CD1c-positive myeloid dendritic cell (primary cell): ENCODE measurements at regions not wholly inside any gene's neighbourhood (a gene's known extent, or its start where the extent isn't known, plus 50 kb on each side); places are given as distances from the start of the nearest gene placed in this dataset.

Experiments used
- DNase-seq: peaks from one replicate; pipeline ENCODE4 v3.0.0-alpha.2; 2016; ENCODE audit errors: extremely low spot score

DNA sequence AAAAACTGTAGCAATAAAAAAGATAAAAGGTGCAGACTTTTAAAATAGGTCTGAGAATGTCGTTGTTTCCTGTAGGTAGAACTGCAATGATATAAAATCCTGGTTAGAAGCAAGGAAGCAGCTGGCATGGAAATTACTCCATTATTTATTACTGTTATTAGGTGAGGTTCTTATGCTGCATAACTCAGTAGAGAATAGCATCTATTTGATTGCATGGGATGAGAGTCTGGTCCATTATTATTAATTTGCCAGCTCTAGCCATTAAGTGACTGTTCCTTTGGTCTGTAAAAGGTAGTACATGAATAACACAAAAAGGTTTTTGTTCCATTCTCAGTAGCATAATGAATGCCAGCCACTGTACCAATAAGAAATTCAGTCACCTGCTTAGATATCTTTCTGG, 358.6 kb downstream of the RBM43 start:
- DNase-seq, result no peak

DNA sequence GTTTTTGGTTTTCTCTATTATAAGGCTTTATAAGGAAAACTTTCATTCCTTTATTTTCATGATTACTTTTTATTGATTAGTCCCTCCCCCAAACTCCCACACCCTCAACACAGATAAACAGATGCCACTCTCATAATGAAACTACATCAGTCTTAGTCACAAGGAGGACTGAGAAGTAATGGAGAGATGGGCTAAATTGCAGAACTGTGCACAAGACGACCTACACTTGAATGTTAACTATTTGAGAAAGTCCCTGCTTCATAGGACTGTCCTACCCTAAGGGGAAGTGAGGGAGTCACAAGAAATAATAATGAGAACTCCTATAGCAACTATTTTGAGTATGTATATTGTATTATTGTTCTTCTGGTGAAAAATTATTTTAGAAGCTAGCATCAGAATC, 360.8 kb downstream of the RBM43 start:
- no peak for DNase-seq

GRCh38 chr2:150895968-150896367, 365.7 kb downstream of the RBM43 start:
- DNase-seq, result no peak

DNA sequence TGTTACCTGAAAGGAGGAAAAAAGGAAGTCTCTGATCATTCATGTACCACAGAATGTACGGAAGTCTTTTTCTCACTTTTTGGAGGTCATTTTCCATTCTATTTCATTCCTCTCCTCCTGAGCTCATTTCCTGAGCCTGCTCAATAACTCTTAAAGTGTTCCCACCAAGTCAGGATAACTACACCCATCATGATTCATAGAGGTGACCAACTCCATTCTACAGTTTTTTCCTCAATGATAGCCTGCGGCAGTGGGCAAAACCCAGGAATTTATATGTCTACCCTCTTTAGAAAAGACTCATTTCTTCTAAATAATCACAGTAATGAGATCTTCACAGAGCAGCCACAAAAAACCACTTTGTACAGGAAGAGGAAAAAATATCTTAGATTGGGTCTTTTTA, 372.5 kb downstream of the RBM43 start:
- no peak for DNase-seq

DNA sequence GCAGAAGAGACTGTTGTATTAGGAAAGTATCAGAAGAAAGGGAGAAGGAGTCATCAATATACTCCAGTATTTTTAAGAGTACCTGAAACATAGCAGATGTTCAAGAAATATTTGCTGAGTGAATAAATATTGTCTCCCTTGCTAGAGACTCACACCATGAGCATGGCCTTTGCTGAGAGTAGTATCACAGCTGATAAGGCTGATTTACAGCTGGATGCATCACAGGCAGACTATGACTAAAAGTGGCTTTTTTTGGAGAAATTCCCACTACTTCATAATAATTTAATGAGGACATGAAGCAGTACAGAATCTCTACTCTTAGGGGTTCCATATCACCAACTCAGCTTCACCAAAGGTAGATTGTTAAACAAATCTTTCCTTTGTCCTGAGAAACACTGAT, 373.3 kb downstream of the RBM43 start:
- DNase-seq, result no peak

DNA sequence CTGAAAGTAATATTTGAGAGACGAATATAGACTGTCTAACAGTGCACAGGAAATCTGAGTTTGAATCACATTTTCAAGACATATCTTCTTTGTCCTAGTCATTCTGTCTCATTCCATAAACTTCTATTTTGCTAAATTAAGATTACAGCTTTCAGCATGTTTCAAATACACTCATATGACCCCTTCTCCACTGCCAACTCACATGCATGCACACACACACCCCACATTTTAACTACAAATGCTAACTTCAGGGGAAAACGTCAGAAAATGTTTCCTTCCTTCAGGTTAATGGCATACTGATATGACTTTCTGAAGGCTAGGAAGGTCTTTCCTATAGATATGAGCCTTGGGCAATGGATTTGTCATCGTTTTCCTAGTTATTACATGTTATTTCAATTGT, 373.7 kb downstream of the RBM43 start:
- no peak for DNase-seq

GRCh38 chr2:150885774-150886386, 375.8 kb downstream of the RBM43 start:
- no peak for DNase-seq

- no peak for DNase-seq
Measured at GRCh38 chr2:150885236-150885635, 376.4 kb downstream of the RBM43 start.

GRCh38 chr2:150883613-150883895, 378.1 kb downstream of the RBM43 start:
- DNase-seq, result no peak

DNA sequence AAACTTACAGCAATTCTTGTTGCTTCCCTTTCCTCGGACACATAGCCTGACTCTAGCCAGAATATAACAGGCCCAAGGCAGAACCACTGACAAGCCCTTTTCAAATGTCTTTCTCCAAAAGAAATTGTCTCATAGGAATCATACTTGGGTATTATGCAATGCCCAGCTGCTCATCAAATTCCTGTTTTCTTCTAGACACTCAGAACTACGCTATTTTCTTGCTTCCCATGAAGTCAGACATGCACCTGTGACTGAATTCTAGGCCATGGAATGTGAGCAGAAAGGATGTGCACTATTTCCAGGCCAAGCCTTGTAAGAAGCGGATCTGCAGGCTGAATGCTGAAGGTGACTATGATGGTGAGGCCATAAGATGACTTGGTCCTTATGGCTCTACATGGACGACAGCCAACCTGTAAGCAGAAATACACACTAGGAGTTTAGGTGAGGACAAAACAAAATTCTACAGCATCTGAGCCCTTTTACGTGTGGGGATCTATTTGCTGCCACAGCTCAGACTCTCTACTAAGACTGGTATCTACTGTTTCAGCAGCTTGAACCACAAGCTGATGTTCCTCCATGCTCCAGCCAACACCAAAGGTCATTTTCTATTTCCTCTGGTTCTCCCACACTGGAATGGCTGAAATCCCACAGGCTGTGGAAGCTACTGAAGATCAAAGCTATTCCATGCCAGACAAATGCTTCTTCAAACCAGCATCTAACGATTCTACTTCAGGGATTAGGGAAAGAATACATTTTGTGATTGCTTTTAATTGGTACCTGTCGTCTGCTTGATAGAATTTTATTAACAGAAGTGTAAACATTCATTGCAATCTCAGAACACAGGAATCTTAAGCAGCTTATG, 378.7 kb downstream of the RBM43 start:
- no peak for DNase-seq

DNA sequence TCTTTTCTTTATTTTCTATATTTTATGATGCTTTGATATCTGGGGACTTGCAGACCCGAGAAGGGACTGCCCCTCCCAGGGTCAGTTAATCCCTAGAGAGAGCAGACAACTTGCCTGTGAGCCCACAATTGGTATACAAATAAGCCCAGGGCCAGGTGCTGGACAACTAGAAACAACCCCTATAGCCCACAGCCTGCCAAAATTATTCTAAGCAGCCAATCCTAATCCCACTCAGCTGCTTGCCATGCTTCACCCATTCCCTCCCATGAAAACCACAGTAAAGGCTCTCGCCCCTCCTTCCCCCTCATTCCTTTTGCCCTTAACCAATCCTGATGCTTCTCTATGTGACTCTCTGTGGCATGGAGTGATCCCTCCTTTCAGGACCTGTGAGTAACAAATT, 380.7 kb downstream of the RBM43 start:
- no peak for DNase-seq

GRCh38 chr2:150878356-150878755, 383.3 kb downstream of the RBM43 start:
- no peak for DNase-seq

GRCh38 chr2:150876251-150876950, 385.3 kb downstream of the RBM43 start:
- DNase-seq, result no peak

DNA sequence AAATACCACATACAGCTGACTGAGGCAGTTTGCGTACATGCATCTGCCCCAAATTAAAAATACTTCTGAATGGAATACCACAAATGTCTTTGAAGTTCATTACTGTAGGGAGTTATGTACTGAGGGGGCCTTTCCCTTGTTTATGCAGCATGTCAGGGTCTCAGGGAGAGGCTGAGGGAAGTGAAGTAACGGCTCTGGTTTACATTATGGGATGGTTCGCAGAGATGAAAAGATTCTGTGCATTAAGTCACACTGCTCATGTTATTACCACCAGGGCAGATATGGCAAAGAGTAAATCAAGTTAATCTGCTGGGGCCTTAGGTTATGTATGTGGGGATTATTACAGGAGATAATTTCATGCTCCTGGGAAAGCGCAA, 385.9 kb upstream of the RND3 start:
- DNase-seq, result no peak

- DNase-seq, result no peak
Measured at GRCh38 chr2:150872756-150873395, 385.4 kb upstream of the RND3 start.

DNA sequence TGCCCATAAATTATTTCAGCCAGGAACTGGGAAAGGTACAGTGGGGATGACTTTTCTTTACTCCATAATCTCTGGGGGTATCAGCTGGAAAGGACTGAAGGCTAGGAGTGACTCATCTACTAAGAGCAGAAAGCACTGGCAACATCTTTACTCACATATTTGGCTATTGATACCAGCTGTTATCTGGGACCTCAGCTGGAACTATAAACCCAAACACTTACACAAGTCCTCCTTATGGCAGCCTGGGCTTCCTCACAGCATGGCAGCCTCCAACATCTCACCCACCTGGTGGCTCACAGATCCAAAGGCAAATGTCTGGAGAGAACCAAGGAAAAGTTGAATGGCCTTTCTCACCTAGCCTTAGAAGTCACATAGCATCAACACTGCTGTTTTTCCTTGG, 379.0 kb upstream of the RND3 start:
- no peak for DNase-seq

GRCh38 chr2:150863691-150864090, 376.2 kb upstream of the RND3 start:
- DNase-seq, result no peak

GRCh38 chr2:150860301-150860700, 372.8 kb upstream of the RND3 start:
- DNase-seq, result no peak

- DNase-seq, result no peak
Measured at GRCh38 chr2:150859877-150860276, 372.4 kb upstream of the RND3 start.

DNA sequence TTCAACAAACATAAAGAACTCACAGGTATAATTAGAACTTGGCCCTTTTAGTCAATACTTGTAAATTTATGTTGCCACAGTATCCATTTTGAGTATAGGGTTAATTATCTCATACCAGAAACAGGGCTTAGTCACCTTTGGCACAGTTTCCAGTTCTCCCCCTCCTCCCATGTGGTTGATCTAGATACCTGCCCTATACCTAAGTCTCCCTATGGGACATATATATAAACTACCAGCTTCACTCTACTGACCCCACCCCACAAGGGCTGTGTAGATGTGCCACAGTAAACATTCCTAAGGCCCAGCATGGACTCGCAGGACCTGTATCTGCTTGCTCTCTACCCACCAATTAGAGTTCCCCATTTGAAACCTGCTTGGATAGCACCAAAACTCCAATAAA, 371.7 kb upstream of the RND3 start:
- DNase-seq, result no peak

GRCh38 chr2:150858382-150858781, 370.9 kb upstream of the RND3 start:
- no peak for DNase-seq

- no peak for DNase-seq
Measured at GRCh38 chr2:150856596-150857281, 369.3 kb upstream of the RND3 start.
